ENCODE measurements at regions not wholly inside any gene's neighbourhood (a gene's known extent, or its start where the extent isn't known, plus 50 kb on each side); places are given as distances from the start of the nearest gene placed in this dataset.

- peaks cover 1% of the 10 kb centered on the region for H3K27me3 Mint-ChIP-seq (ENCODE audit: unreplicated experiment)
- TF ChIP-seq CTCF (IDR thresholded peaks at IDR 0.05; ENCODE audit: partially characterized antibody, unreplicated experiment) = no peak
- no peak for DNase-seq
- H3K9me3 Mint-ChIP-seq (ENCODE audit: unreplicated experiment) = peaks cover 4% of the 10 kb centered on the region
- no peak overlapping the region for H3K4me3 Mint-ChIP-seq (ENCODE audit: unreplicated experiment)
- H3K27ac Mint-ChIP-seq (ENCODE audit: unreplicated experiment) = peak overlapping the region; percentile 17
- peaks cover 22% of the 10 kb centered on the region for H3K4me1 Mint-ChIP-seq (ENCODE audit: low read depth, unreplicated experiment)
- H3K36me3 Mint-ChIP-seq (ENCODE audit: unreplicated experiment) = no peaks in the 10 kb centered on the region
Observed at GRCh38 chr4:98745366-98745765, 87.0 kb upstream of the TSPAN5 start.

GRCh38 chr4:98744372-98745150, 86.2 kb upstream of the TSPAN5 start:
- peaks cover 22% of the 10 kb centered on the region for H3K4me1 Mint-ChIP-seq (ENCODE audit: low read depth, unreplicated experiment)
- TF ChIP-seq CTCF (IDR thresholded peaks at IDR 0.05; ENCODE audit: partially characterized antibody, unreplicated experiment) = no peak
- no peak overlapping the region for H3K4me3 Mint-ChIP-seq (ENCODE audit: unreplicated experiment)
- H3K27ac Mint-ChIP-seq (ENCODE audit: unreplicated experiment) = no peak overlapping the region
- DNase-seq = no peak
- H3K36me3 Mint-ChIP-seq (ENCODE audit: unreplicated experiment) = no peaks in the 10 kb centered on the region
- peaks cover 1% of the 10 kb centered on the region for H3K27me3 Mint-ChIP-seq (ENCODE audit: unreplicated experiment)
- peaks cover 4% of the 10 kb centered on the region for H3K9me3 Mint-ChIP-seq (ENCODE audit: unreplicated experiment)

GRCh38 chr4:98741952-98742351, 83.5 kb upstream of the TSPAN5 start:
- peaks cover 2% of the 10 kb centered on the region for H3K4me1 Mint-ChIP-seq (ENCODE audit: low read depth, unreplicated experiment)
- H3K9me3 Mint-ChIP-seq (ENCODE audit: unreplicated experiment) = no peaks in the 10 kb centered on the region
- no peaks in the 10 kb centered on the region for H3K36me3 Mint-ChIP-seq (ENCODE audit: unreplicated experiment)
- no peak for TF ChIP-seq CTCF (IDR thresholded peaks at IDR 0.05; ENCODE audit: partially characterized antibody, unreplicated experiment)
- H3K27ac Mint-ChIP-seq (ENCODE audit: unreplicated experiment) = no peak overlapping the region
- peaks cover 1% of the 10 kb centered on the region for H3K27me3 Mint-ChIP-seq (ENCODE audit: unreplicated experiment)
- no peak overlapping the region for H3K4me3 Mint-ChIP-seq (ENCODE audit: unreplicated experiment)
- DNase-seq = no peak

GRCh38 chr4:98739751-98740150, 81.3 kb upstream of the TSPAN5 start:
- Mint-ChIP-seq H3K27me3 (ENCODE audit: unreplicated experiment) (peaks cover 1% of the 10 kb centered on the region), H3K36me3 (ENCODE audit: unreplicated experiment) (no peaks in the 10 kb centered on the region), H3K27ac (ENCODE audit: unreplicated experiment) (no peak overlapping the region), H3K4me1 (ENCODE audit: low read depth, unreplicated experiment) (no peaks in the 10 kb centered on the region), H3K9me3 (ENCODE audit: unreplicated experiment) (no peaks in the 10 kb centered on the region), H3K4me3 (ENCODE audit: unreplicated experiment) (no peak overlapping the region)
- no peak for DNase-seq
- TF ChIP-seq CTCF (IDR thresholded peaks at IDR 0.05; ENCODE audit: partially characterized antibody, unreplicated experiment) = no peak

- H3K36me3 Mint-ChIP-seq (ENCODE audit: unreplicated experiment) = no peaks in the 10 kb centered on the region
- H3K27ac Mint-ChIP-seq (ENCODE audit: unreplicated experiment) = no peak overlapping the region
- no peak overlapping the region for H3K4me3 Mint-ChIP-seq (ENCODE audit: unreplicated experiment)
- no peaks in the 10 kb centered on the region for H3K4me1 Mint-ChIP-seq (ENCODE audit: low read depth, unreplicated experiment)
- DNase-seq = no peak
- no peaks in the 10 kb centered on the region for H3K27me3 Mint-ChIP-seq (ENCODE audit: unreplicated experiment)
- no peak for TF ChIP-seq CTCF (IDR thresholded peaks at IDR 0.05; ENCODE audit: partially characterized antibody, unreplicated experiment)
- no peaks in the 10 kb centered on the region for H3K9me3 Mint-ChIP-seq (ENCODE audit: unreplicated experiment)
Observed at GRCh38 chr4:98733601-98734000, 75.2 kb upstream of the TSPAN5 start.

Measured in glutamatergic neuron (in vitro differentiated cells).